ENCODE measurements at regions not wholly inside any gene's neighbourhood (a gene's known extent, or its start where the extent isn't known, plus 50 kb on each side); places are given as distances from the start of the nearest gene placed in this dataset.
"Not testable (repeated sequence)": the region's sequence is repeated elsewhere in the genome, so short reads cannot be mapped to it uniquely, and the experiment has no call there.

- DNase-seq (ENCODE audit: low read depth), result not testable (repeated sequence)
These were observed 612.0 kb downstream of the TTLL7 start for GRCh38 chr1:83386946-83387345.

DNA sequence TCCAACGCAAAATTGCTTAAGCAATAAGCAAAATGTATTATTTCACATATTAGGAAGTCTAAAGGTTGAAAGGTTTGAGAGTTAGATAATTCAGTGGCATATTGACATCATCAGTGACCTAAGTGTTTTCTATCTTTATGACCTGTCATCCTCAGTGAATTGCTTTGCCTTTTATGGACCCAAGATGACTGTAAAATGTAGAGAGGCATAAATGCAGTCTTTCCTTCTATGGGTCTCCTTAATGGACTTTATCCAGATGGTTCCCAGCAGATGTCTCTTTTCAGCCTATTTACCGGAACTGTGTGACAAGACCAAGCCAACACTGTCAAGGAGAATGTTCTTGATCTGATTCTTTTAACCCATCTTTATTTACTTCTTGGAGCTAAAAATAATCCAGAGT, 615.8 kb downstream of the TTLL7 start:
- DNase-seq (ENCODE audit: low read depth), result not testable (repeated sequence)

DNA sequence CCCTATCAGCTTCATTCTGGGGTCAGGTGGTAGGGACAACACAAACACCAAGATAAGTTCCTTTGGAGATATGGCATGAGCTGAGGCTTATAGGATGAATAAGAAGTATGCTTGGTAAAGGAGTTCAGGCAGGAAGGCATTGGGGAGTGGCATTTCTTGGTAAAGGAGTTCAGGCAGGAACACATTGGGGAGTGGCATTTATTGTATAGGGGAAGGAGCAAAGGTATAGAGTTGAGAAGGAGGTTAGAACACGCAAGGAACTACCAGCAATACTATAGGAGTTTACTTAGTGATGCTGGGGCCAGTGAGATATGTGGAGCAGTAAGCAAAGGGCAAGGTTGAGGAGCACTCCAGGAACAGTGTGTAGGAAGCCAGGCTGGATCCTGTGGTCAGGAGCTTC, 625.9 kb downstream of the TTLL7 start:
- DNase-seq (ENCODE audit: low read depth), result not testable (repeated sequence)

DNA sequence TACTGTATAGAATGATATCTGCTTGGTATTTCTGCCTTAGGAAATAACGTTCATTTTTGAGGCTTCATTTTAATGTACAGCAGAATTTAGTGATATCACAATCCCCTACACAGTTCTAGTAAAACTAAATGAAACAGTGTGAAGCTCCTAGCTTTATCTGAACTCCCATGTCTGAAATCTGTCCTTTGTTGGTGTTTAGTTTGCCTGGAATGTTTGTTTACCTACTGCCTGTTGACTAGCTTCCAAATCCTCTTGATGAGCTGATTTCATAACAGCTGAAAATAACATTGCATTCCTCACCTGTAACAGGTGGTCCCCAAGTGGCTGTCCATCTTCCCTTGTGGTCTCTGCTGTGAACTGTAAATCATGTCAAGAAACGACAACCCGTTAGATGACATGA, 629.1 kb downstream of the TTLL7 start:
- DNase-seq (ENCODE audit: low read depth), result not testable (repeated sequence)

- not testable (repeated sequence) for DNase-seq (ENCODE audit: low read depth)
These were observed 633.6 kb downstream of the TTLL7 start for GRCh38 chr1:83365320-83365719.

DNA sequence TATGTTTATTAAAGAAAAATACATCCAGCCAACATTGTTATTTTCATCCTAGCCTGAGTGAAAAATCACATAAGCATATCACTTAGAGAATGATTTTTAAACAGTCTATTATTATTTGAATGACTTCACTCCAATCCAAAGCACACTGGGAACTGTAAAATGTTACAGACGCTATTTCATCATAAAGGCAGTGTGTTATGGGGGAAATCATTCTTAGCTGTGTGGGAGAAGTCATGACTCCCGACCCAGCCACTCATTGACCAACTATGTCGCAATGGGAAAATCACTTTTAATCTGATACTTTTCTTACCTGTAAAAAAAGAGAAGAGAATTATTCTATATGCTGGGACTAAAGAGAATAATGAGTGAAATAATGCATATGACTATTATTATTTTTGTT, 653.6 kb downstream of the TTLL7 start:
- DNase-seq (ENCODE audit: low read depth), result not testable (repeated sequence)

DNA sequence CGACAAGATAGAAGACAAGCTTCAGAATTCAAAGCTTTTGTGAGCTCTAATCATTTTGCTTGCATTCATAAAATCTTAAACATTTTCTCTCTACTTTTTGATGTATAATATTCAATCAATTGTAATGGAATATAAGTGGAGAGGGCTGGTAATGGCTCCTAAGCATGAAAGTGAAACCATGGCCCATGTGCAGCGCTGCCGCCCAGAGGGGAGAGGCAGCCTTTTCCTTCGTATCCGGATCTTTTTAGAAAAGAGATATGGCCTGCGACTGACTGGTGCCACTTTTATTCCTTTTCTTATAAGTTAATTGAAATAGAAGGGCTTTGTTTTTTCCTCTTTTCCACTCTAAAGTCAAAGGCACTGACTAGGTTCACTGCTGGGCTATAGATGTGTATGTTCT, 655.2 kb downstream of the TTLL7 start:
- DNase-seq (ENCODE audit: low read depth), result not testable (repeated sequence)

DNA sequence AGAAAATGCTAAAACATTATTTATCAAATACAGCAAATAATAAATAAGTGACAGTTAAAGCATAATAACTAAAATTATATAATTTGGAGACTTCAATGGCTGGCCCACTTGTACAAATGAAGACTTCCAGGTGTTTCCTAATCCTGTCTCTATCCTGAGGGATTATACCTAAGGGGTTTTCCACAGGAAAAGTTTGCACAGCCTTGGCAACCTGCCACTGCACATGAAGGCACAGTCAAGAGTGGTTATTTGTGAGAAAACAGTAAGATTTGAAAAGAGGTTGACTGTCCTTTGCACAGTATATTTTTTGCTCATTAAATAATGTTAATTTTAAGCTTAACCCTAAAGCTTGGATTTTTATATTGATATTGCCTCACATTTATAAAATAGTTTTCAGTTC, 655.9 kb downstream of the TTLL7 start:
- DNase-seq (ENCODE audit: low read depth), result not testable (repeated sequence)

DNA sequence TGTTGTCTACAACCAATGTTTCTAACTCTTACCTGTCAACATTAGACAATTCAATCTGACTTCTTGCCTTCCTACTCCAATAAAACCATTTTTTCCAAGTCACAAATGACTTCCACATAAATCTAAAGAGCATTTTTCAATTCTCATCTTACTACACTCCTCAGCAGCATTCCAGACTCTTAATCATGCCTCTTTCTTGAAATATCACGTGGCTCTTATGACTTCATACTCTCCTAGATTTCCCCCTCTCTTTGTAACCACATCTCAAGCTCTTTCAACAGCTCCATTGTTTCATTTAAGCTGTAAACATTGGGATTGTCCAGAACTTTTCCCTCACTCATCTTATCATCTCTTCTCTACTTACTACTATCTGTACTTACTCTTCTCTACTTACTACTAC, 666.6 kb downstream of the TTLL7 start:
- DNase-seq (ENCODE audit: low read depth), result not testable (repeated sequence)

GRCh38 chr1:83318366-83318765, 680.6 kb downstream of the TTLL7 start:
- no peak for DNase-seq (ENCODE audit: low read depth)

- not testable (repeated sequence) for DNase-seq (ENCODE audit: low read depth)
These were observed 683.5 kb downstream of the TTLL7 start for GRCh38 chr1:83315446-83315845.

DNA sequence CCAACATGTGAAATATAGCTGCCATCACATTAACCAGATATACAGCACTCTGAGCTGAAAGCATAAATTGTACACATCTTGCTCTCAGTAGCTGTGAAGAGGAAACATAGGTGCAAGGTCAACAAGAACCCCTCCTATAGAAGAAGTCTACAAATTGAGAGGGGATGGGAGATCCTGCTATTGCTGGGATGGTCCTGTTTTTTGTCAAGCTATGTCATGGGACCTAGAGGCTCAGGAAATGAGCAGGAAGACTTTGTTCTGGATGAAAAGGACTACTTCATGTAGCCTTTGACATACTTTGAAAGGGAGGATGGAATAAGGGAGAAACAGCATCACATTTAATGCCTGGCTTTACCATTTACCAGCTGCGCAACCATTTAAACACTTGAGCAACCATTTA, 688.8 kb downstream of the TTLL7 start:
- not testable (repeated sequence) for DNase-seq (ENCODE audit: low read depth)

DNA sequence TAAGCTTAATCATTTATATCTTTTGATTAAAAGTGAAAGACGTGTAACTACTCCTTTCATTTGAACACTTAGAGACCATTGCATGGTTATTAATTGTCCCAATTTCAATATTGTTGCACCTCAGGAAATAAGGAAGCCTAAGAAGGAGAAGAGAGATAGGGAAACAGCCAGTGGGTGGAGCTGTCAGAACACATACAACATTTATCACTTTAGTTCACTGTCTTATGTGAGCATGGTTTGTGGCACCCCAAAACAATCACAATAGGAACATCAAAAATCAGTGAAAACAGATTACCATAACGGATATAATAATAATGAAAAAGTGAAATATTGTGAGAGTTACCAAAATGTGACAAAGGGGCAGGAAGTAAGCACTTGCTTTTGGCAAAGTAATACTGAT, 689.9 kb downstream of the TTLL7 start:
- not testable (repeated sequence) for DNase-seq (ENCODE audit: low read depth)

DNA sequence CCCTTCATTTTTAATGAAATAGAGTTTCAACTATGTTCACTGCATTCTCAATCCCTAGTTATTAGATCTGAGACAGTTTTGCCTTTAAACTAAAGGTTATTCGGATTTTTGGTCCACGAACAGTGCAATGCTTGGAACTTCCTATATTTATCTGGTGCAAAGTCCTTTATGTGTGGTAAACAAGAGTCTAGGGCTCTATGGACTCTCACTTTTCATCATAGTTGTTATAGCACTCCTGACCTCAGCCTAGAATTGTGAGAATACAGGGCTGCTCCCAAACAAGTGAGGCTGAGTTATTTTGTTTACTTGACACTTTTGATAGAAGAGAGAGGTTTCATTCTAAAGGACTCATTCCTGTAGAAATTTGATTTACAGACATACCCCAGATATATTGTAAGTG, 692.1 kb downstream of the TTLL7 start:
- not testable (repeated sequence) for DNase-seq (ENCODE audit: low read depth)

- not testable (repeated sequence) for DNase-seq (ENCODE audit: low read depth)
These were observed 703.3 kb downstream of the TTLL7 start for GRCh38 chr1:83295594-83295993.

GRCh38 chr1:83287391-83287790, 711.5 kb downstream of the TTLL7 start:
- DNase-seq (ENCODE audit: low read depth), result not testable (repeated sequence)

- DNase-seq (ENCODE audit: low read depth), result not testable (repeated sequence)
These were observed 724.3 kb downstream of the TTLL7 start for GRCh38 chr1:83274656-83275055.

DNA sequence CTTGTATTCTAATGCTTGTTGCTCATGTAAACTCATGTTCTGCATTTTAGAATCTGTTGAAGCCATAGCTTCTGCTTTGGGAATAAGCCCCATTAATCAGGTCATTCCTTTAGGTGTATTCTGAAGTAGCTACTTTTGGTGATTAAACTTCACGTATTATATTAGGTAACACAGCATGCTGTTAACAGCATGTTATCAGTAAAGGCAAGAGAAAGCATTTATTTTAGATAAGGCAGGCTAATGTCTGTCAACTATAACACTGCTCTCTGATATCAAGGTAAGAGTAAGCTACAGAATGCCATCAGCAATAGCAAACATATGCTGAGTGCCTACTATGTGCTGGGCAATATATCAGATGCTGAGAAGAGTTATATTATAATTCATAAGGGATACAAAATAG, 726.4 kb downstream of the TTLL7 start:
- not testable (repeated sequence) for DNase-seq (ENCODE audit: low read depth)

- not testable (repeated sequence) for DNase-seq (ENCODE audit: low read depth)
These were observed 727.1 kb downstream of the TTLL7 start for GRCh38 chr1:83271834-83272233.

DNA sequence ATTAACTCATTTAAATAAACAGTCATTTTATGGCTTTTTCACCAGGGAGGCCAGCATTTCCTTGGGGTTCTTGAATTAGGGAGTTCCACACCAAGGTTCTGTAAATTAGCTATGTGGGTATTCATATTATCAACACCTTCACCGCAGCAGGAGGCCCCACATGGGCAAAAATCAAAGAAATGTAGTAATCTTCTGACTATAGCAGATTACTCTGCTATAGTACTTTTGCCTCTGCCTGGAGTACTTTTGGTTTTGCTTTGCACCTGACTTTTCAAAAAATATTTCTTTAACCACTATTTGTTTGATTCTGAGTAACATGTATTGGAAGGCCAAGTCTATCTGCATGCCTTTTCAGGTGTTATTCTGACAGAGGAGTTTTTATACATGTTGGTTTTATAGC, 728.1 kb downstream of the TTLL7 start:
- not testable (repeated sequence) for DNase-seq (ENCODE audit: low read depth)

- DNase-seq (ENCODE audit: low read depth), result not testable (repeated sequence)
These were observed 735.1 kb downstream of the TTLL7 start for GRCh38 chr1:83263808-83264207.

DNA sequence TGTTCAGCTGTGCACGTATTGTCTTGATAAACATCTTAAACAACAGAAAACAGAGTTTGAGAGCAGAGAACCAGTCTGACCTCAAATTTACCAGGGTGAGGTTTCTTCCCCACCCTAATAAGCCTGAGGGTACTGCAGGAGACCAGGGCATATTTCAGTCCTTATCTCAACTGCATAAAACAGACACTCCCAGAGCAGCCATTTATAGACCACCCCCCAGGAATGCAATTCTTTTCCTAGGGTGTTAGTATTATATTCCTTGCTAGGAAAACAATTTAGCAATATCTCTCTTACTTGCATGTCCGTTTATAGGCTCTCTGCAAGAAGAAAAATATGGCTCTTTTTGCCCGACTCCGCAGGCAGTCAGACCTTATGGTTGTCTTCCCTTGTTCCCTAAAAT, 747.2 kb downstream of the TTLL7 start:
- not testable (repeated sequence) for DNase-seq (ENCODE audit: low read depth)

- not testable (repeated sequence) for DNase-seq (ENCODE audit: low read depth)
These were observed 752.2 kb downstream of the TTLL7 start for GRCh38 chr1:83246780-83247179.

- not testable (repeated sequence) for DNase-seq (ENCODE audit: low read depth)
These were observed 754.1 kb downstream of the TTLL7 start for GRCh38 chr1:83244832-83245231.

DNA sequence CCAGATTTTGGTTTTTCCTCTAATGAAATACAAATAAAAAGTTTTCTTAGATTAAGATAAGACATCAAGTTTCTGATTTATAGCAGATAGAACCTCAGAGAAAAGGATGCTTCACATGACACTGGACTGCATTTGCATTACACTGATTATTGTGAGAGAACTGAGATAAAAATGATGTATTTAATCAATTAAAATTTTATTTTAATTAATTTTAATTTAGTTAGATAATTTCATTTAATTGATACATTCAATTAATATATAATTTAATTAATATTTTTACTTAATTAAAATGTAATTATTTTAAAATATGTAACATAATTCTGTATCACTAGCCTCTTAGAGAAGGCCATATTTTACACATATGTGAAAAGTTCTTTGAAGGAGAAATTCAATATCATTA, 759.4 kb downstream of the TTLL7 start:
- not testable (repeated sequence) for DNase-seq (ENCODE audit: low read depth)

Measured in fibroblast of the conjunctiva (primary cell).